ENCODE measurements at regions not wholly inside any gene's neighbourhood (a gene's known extent, or its start where the extent isn't known, plus 50 kb on each side); places are given as distances from the start of the nearest gene placed in this dataset.
"Not testable (repeated sequence)": the region's sequence is repeated elsewhere in the genome, so short reads cannot be mapped to it uniquely, and the experiment has no call there.

DNA sequence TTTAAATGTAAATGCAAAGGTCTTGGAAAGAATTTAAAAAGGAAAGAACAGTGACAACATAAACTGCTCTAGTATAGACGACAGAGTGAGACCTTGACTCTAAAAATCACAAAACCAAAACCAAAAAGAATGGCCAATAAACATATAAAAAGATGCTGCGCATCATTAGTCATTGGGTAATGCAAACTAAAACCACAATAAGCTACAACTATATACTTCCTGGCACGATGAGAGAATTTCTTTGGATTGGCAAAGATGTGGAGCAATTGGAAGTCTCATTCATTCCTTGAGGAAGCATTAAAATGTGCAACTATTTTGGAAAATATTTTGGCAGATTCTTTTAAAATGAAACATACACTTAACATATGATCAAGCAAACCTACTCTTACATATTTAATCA is 98.7 kb upstream of the ZPLD1 start:
- no peak overlapping the region for H3K4me3 ChIP-seq (ENCODE audit: insufficient read depth, low read depth, low read length)

GRCh38 chr3:102339671-102340070 is 95.1 kb upstream of the ZPLD1 start:
- no peaks in the 10 kb centered on the region for H3K36me3 ChIP-seq (ENCODE audit: control insufficient read depth, insufficient read depth, low read length)
- peak overlapping the region; percentile 38 for H3K27ac ChIP-seq (ENCODE audit: insufficient read depth, low read depth, low read length, poor library complexity, severe bottlenecking)
- H3K4me3 ChIP-seq (ENCODE audit: insufficient read depth, low read depth, low read length), result no peak overlapping the region
- peaks cover 5% of the 10 kb centered on the region for H3K4me1 ChIP-seq (ENCODE audit: control insufficient read depth, insufficient read depth, low read length)
- WGBS, 2 experiments, result 88 to 92% methylated on average over 2 of the region's 2 CpGs
- no peaks in the 10 kb centered on the region for H3K9me3 ChIP-seq (ENCODE audit: control insufficient read depth, low read length)
- no peaks in the 10 kb centered on the region for H3K27me3 ChIP-seq (ENCODE audit: control insufficient read depth, insufficient read depth, low read length, poor library complexity, severe bottlenecking)

More for the DNA sequence above, 98.7 kb upstream of the ZPLD1 start:
- Histone ChIP-seq H3K27me3 (ENCODE audit: control insufficient read depth, insufficient read depth, low read length, poor library complexity, severe bottlenecking) (no peaks in the 10 kb centered on the region), H3K4me1 (ENCODE audit: control insufficient read depth, insufficient read depth, low read length) (peaks cover 5% of the 10 kb centered on the region), H3K27ac (ENCODE audit: insufficient read depth, low read depth, low read length, poor library complexity, severe bottlenecking) (no peak overlapping the region), H3K36me3 (ENCODE audit: control insufficient read depth, insufficient read depth, low read length) (no peaks in the 10 kb centered on the region), H3K9me3 (ENCODE audit: control insufficient read depth, low read length) (no peaks in the 10 kb centered on the region)
- WGBS, 2 experiments, result 89 to 93% methylated on average over 3 of the region's 3 CpGs

DNA sequence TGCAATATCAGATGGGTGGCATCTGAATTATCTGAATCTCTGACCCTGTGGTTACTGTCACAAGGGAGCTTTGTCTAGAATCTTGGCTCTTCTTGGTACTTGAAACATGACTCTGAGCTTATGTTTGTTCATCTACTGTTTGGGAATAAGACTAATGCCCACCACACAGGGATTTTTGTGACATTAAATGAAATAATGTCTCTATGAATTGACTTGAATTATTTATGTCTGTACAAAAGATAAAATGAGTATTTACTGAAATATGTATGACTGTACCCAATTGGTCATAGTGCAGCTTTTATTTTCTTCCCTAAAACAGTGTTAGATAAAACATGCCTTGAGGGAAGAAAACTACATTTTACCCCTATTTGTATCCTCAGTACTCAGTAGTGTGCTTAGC is 87.9 kb upstream of the ZPLD1 start:
- no peaks in the 10 kb centered on the region for H3K9me3 ChIP-seq (ENCODE audit: control insufficient read depth, low read length)

DNA sequence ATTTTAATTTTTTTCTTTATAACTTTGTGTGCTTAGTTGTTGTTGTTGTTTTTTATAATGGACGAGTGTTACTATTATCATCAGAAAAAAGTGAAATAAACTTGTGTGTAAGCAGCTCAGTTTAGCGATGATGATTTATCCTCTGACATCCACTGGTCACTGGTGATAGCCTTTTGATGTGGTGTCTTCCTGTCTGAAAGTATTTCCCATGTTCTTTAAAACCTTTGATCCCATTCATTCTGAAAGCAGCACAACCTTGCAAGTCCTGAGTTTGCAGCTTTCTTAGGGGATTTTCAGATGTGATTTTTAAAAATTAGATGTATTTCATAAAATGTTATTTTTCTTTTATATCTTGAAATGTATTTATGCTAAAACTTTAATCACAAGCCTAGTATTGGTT is 85.9 kb upstream of the ZPLD1 start:
- no peaks in the 10 kb centered on the region for H3K4me1 ChIP-seq (ENCODE audit: control insufficient read depth, insufficient read depth, low read length)
- H3K4me3 ChIP-seq (ENCODE audit: insufficient read depth, low read depth, low read length), result no peak overlapping the region
- 96 to 98% methylated on average over 2 of the region's 2 CpGs for WGBS, 2 experiments
- no peaks in the 10 kb centered on the region for H3K9me3 ChIP-seq (ENCODE audit: control insufficient read depth, low read length)
- no peaks in the 10 kb centered on the region for H3K36me3 ChIP-seq (ENCODE audit: control insufficient read depth, insufficient read depth, low read length)
- no peaks in the 10 kb centered on the region for H3K27me3 ChIP-seq (ENCODE audit: control insufficient read depth, insufficient read depth, low read length, poor library complexity, severe bottlenecking)
- no peak overlapping the region for H3K27ac ChIP-seq (ENCODE audit: insufficient read depth, low read depth, low read length, poor library complexity, severe bottlenecking)

More for the DNA sequence above, 87.9 kb upstream of the ZPLD1 start:
- H3K27ac ChIP-seq (ENCODE audit: insufficient read depth, low read depth, low read length, poor library complexity, severe bottlenecking), result no peak overlapping the region
- H3K4me3 ChIP-seq (ENCODE audit: insufficient read depth, low read depth, low read length), result no peak overlapping the region
- H3K4me1 ChIP-seq (ENCODE audit: control insufficient read depth, insufficient read depth, low read length), result no peaks in the 10 kb centered on the region
- H3K36me3 ChIP-seq (ENCODE audit: control insufficient read depth, insufficient read depth, low read length), result no peaks in the 10 kb centered on the region
- H3K27me3 ChIP-seq (ENCODE audit: control insufficient read depth, insufficient read depth, low read length, poor library complexity, severe bottlenecking), result no peaks in the 10 kb centered on the region

DNA sequence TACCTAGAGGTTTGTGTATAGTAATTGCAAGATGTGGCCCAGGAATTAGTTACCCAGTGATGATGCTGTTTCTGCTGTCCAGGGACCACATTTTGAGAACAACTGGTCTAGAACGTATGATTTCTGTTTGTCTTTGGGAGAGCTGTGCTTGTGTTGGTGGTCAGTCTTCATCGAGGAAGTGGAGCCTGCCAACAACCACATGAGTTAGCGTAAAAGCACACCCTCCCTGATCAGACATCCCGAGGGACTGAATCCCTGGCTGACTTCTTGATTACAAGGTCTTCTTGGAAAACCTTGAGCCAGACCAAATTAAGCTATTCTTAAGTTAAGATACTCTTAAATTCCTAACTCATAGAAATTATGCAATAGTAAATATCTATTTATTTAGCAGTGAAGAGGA is 81.7 kb upstream of the ZPLD1 start:
- Histone ChIP-seq H3K27ac (ENCODE audit: insufficient read depth, low read depth, low read length, poor library complexity, severe bottlenecking) (no peak overlapping the region), H3K4me3 (ENCODE audit: insufficient read depth, low read depth, low read length) (no peak overlapping the region), H3K4me1 (ENCODE audit: control insufficient read depth, insufficient read depth, low read length) (no peaks in the 10 kb centered on the region), H3K9me3 (ENCODE audit: control insufficient read depth, low read length) (no peaks in the 10 kb centered on the region), H3K36me3 (ENCODE audit: control insufficient read depth, insufficient read depth, low read length) (no peaks in the 10 kb centered on the region), H3K27me3 (ENCODE audit: control insufficient read depth, insufficient read depth, low read length, poor library complexity, severe bottlenecking) (no peaks in the 10 kb centered on the region)
- WGBS, 2 experiments, result 91 to 94% methylated on average over 4 of the region's 4 CpGs

- H3K27me3 ChIP-seq (ENCODE audit: control insufficient read depth, insufficient read depth, low read length, poor library complexity, severe bottlenecking), result no peaks in the 10 kb centered on the region
- WGBS, 2 experiments, result 57 to 94% methylated on average over 1 of the region's 1 CpG
- no peaks in the 10 kb centered on the region for H3K9me3 ChIP-seq (ENCODE audit: control insufficient read depth, low read length)
- no peaks in the 10 kb centered on the region for H3K4me1 ChIP-seq (ENCODE audit: control insufficient read depth, insufficient read depth, low read length)
- no peak overlapping the region for H3K27ac ChIP-seq (ENCODE audit: insufficient read depth, low read depth, low read length, poor library complexity, severe bottlenecking)
- no peak overlapping the region for H3K4me3 ChIP-seq (ENCODE audit: insufficient read depth, low read depth, low read length)
- H3K36me3 ChIP-seq (ENCODE audit: control insufficient read depth, insufficient read depth, low read length), result no peaks in the 10 kb centered on the region
Measured at GRCh38 chr3:102353805-102354204, 81.0 kb upstream of the ZPLD1 start.

DNA sequence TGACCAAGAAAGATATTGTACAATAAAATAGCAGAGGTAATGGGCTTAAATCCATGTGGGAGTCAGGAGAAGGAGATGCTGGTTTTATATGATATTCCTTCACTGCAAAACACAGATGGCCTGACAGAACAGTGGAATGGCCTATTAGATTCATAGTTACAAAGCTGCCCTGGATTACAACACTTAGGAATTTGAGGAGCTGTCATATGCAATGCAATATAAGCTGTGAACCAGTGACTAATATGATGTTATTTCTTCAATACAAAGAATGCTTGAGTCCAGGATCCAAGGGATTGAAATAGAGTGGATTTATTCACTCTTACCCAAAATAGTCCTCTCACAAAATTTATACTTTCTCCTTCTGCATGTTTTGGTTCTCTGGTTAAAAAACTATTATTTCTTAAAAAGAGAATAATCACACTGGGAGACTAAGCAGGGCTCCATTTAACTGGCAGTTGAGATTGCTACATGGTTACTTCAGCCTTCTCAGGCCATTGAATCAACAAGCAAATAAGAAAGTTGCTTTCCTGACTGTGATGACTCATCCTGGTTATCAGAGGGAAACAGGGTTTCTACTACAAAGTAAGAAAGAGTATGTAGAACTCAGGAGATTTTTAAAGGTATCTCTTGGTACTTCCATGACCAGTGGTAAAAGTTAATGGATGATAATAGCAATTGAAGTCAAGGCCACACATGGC is 79.8 kb upstream of the ZPLD1 start:
- Histone ChIP-seq H3K4me1 (ENCODE audit: control insufficient read depth, insufficient read depth, low read length) (no peaks in the 10 kb centered on the region), H3K27ac (ENCODE audit: insufficient read depth, low read depth, low read length, poor library complexity, severe bottlenecking) (no peak overlapping the region), H3K36me3 (ENCODE audit: control insufficient read depth, insufficient read depth, low read length) (no peaks in the 10 kb centered on the region), H3K27me3 (ENCODE audit: control insufficient read depth, insufficient read depth, low read length, poor library complexity, severe bottlenecking) (no peaks in the 10 kb centered on the region), H3K9me3 (ENCODE audit: control insufficient read depth, low read length) (no peaks in the 10 kb centered on the region), H3K4me3 (ENCODE audit: insufficient read depth, low read depth, low read length) (no peak overlapping the region)

- Histone ChIP-seq H3K4me1 (ENCODE audit: control insufficient read depth, insufficient read depth, low read length) (no peaks in the 10 kb centered on the region), H3K4me3 (ENCODE audit: insufficient read depth, low read depth, low read length) (no peak overlapping the region), H3K9me3 (ENCODE audit: control insufficient read depth, low read length) (no peaks in the 10 kb centered on the region), H3K27ac (ENCODE audit: insufficient read depth, low read depth, low read length, poor library complexity, severe bottlenecking) (no peak overlapping the region), H3K27me3 (ENCODE audit: control insufficient read depth, insufficient read depth, low read length, poor library complexity, severe bottlenecking) (no peaks in the 10 kb centered on the region), H3K36me3 (ENCODE audit: control insufficient read depth, insufficient read depth, low read length) (no peaks in the 10 kb centered on the region)
- 47 to 79% methylated on average over 2 of the region's 2 CpGs for WGBS, 2 experiments
Measured at GRCh38 chr3:102356506-102356905, 78.3 kb upstream of the ZPLD1 start.

DNA sequence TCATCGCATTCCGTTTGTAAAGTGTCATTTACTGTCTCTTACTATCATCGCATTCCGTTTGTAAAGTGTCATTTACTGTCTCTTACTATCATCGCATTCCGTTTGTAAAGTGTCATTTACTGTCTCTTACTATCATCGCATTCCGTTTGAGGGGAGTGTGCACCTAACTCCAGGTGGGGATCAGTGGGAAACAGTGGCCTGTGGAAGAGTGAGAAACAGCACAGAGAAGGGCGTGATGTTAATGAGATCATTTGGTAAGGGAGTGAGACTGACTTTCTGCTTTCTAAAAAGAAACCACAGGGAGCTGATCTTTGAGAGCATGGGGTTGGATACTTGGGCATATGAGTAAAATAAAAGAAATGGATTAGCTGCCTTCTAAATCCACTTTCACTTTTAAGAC is 77.5 kb upstream of the ZPLD1 start:
- H3K36me3 ChIP-seq (ENCODE audit: control insufficient read depth, insufficient read depth, low read length); H3K27me3 ChIP-seq (ENCODE audit: control insufficient read depth, insufficient read depth, low read length, poor library complexity, severe bottlenecking); H3K27ac ChIP-seq (ENCODE audit: insufficient read depth, low read depth, low read length, poor library complexity, severe bottlenecking); H3K9me3 ChIP-seq (ENCODE audit: control insufficient read depth, low read length); H3K4me3 ChIP-seq (ENCODE audit: insufficient read depth, low read depth, low read length); H3K4me1 ChIP-seq (ENCODE audit: control insufficient read depth, insufficient read depth, low read length): not testable (repeated sequence)
- 79 to 91% methylated on average over 5 to 8 of the region's 9 CpGs for WGBS, 2 experiments

GRCh38 chr3:102360183-102360860 is 74.5 kb upstream of the ZPLD1 start:
- H3K27me3 ChIP-seq (ENCODE audit: control insufficient read depth, insufficient read depth, low read length, poor library complexity, severe bottlenecking), result no peaks in the 10 kb centered on the region
- H3K4me1 ChIP-seq (ENCODE audit: control insufficient read depth, insufficient read depth, low read length), result no peaks in the 10 kb centered on the region
- WGBS, 2 experiments, result 50 to 68% methylated on average over 1 of the region's 1 CpG
- no peaks in the 10 kb centered on the region for H3K9me3 ChIP-seq (ENCODE audit: control insufficient read depth, low read length)
- H3K4me3 ChIP-seq (ENCODE audit: insufficient read depth, low read depth, low read length), result no peak overlapping the region
- H3K27ac ChIP-seq (ENCODE audit: insufficient read depth, low read depth, low read length, poor library complexity, severe bottlenecking), result peak overlapping the region; percentile 42
- H3K36me3 ChIP-seq (ENCODE audit: control insufficient read depth, insufficient read depth, low read length), result peaks cover 5% of the 10 kb centered on the region
